ENCODE measurements at regions not wholly inside any gene's neighbourhood (a gene's known extent, or its start where the extent isn't known, plus 50 kb on each side); places are given as distances from the start of the nearest gene placed in this dataset.

GRCh38 chr2:216808805-216809425 is 50.9 kb downstream of the TNP1 start:
- DNase-seq (ENCODE audit: low read depth), result no peak
- TF ChIP-seq, protein P1, sequence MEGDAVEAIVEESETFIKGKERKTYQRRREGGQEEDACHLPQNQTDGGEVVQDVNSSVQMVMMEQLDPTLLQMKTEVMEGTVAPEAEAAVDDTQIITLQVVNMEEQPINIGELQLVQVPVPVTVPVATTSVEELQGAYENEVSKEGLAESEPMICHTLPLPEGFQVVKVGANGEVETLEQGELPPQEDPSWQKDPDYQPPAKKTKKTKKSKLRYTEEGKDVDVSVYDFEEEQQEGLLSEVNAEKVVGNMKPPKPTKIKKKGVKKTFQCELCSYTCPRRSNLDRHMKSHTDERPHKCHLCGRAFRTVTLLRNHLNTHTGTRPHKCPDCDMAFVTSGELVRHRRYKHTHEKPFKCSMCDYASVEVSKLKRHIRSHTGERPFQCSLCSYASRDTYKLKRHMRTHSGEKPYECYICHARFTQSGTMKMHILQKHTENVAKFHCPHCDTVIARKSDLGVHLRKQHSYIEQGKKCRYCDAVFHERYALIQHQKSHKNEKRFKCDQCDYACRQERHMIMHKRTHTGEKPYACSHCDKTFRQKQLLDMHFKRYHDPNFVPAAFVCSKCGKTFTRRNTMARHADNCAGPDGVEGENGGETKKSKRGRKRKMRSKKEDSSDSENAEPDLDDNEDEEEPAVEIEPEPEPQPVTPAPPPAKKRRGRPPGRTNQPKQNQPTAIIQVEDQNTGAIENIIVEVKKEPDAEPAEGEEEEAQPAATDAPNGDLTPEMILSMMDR (IDR thresholded peaks at IDR 0.05; ENCODE audit: low read length, missing control alignments), result no peak
- H3K4me3 ChIP-seq (replicated peaks; ENCODE audit: low read depth, low read length), result no peak overlapping the region

DNA sequence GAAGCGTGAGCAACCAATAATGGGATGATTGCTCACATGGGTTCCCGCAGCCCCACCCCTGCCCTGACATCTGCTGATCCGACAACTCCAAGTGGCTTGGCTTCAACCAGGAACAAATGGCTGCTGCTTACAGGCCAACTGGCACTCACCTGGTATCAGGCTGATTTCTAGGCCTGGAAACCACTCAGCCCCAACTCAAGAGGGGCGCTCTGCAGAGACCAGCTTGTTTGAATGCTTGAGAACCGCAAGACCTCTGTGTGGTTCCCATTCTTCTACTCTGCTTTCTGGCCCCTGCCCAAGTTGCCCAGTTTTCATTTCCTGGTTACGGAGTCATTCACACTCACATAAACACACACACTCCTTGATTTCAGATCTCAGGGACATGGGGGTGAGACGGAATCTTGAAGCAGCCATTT is 52.0 kb downstream of the TNP1 start:
- DNase-seq (ENCODE audit: low read depth), result no peak
- TF ChIP-seq, protein P1 (IDR thresholded peaks at IDR 0.05; ENCODE audit: low read length, missing control alignments), result no peak
- H3K4me3 ChIP-seq (replicated peaks; ENCODE audit: low read depth, low read length), result no peak overlapping the region

GRCh38 chr2:216804357-216805350 is 55.2 kb downstream of the TNP1 start:
- TF ChIP-seq, protein P1 (IDR thresholded peaks at IDR 0.05; ENCODE audit: low read length, missing control alignments), result no peak
- DNase-seq (ENCODE audit: low read depth), result no peak
- H3K4me3 ChIP-seq (replicated peaks; ENCODE audit: low read depth, low read length), result no peak overlapping the region

GRCh38 chr2:216803791-216804190 is 56.1 kb downstream of the TNP1 start:
- DNase-seq (ENCODE audit: low read depth), result no peak
- TF ChIP-seq, protein P1 (IDR thresholded peaks at IDR 0.05; ENCODE audit: low read length, missing control alignments), result no peak
- no peak overlapping the region for H3K4me3 ChIP-seq (replicated peaks; ENCODE audit: low read depth, low read length)

DNA sequence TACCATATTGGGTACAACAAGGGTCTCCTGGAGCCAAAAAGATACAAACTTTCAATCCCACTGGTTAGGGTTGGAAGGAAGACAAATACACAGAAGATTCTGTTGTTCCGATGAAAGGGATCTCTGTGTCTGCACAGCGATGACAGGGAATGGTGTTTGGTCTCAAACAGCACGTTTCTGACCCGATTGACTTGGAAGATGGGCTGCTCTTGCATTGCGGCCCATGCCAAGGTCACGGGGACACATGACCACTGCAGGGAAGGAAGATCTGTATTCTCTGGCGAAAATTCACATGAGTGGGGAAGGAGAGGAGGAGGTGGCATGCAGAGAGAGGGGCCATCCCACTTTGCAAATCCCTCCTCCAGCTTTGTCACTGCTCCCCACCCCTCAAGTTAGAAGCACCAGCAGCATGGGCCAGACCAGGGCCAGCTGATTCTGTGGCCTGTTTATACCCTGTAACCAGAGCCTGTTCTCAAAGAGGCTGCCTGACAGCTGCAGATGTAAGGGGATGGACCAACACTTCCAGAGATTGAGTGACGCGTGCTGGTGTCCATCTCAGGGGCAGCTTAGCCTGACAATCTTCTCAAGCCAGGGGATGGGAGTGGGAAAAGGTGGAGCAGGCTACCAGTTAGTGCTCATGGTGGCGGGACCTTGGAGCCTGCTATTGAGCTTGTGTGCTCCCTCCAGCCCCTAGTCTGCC is 57.2 kb downstream of the TNP1 start:
- TF ChIP-seq, protein P1 (IDR thresholded peaks at IDR 0.05; ENCODE audit: low read length, missing control alignments), result no peak
- no peak for DNase-seq (ENCODE audit: low read depth)
- H3K4me3 ChIP-seq (replicated peaks; ENCODE audit: low read depth, low read length), result no peak overlapping the region

GRCh38 chr2:216800836-216801235 is 59.0 kb downstream of the TNP1 start:
- TF ChIP-seq, protein P1 (IDR thresholded peaks at IDR 0.05; ENCODE audit: low read length, missing control alignments), result no peak
- H3K4me3 ChIP-seq (replicated peaks; ENCODE audit: low read depth, low read length), result no peak overlapping the region
- DNase-seq (ENCODE audit: low read depth), result no peak

Data from fibroblast of pulmonary artery (primary cell).